Erythroblast (primary cell): ENCODE measurements at regions not wholly inside any gene's neighbourhood (a gene's known extent, or its start where the extent isn't known, plus 50 kb on each side); places are given as distances from the start of the nearest gene placed in this dataset.

Experiments
- GATA1 ChIP-seq: IDR thresholded peaks from 2 replicates; pipeline ENCODE4 v1.6.1; 2011; ENCODE audit warnings: low read depth, mild to moderate bottlenecking, control low read depth, low read length, moderate library complexity
- POLR2A ChIP-seq: IDR thresholded peaks from 2 replicates; pipeline ENCODE4 v1.6.1; 2011; ENCODE audit warnings: mild to moderate bottlenecking, low read length

DNA sequence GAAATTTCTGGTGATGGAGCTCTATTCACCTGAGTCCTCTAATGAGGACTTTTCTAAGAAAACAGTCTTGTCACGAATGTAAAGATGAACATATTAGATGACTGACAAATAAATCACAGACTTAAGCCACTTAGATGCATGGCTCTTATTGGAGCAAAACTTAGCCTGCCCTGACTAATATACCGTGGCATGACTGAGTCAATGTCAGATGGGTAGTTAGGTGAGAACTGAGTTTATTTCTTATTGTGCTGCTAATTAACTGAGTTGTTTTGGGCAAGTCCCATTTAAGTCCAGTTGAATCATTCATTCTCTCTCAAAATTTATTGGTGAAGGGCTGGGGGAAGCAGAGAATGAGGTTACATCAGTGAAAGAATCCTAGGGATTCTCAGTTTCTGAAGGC, 459.8 kb downstream of the MCTP2 start:
- TF ChIP-seq POLR2A: no peak
- TF ChIP-seq GATA1: no peak
